C4-2B (cell line): ENCODE measurements at regions not wholly inside any gene's neighbourhood (a gene's known extent, or its start where the extent isn't known, plus 50 kb on each side); places are given as distances from the start of the nearest gene placed in this dataset.

ENCODE experiments used
- ZFX ChIP-seq: fragments of 450-650 bp; IDR thresholded peaks from 2 replicates; pipeline ENCODE4 v1.6.1; 2017
- TF ChIP-seq, protein P1 (sequence below): fragments of 450-650 bp; conservative IDR thresholded peaks from 2 replicates; pipeline ENCODE4 v1.5.1; 2017; ENCODE audit warnings: mild to moderate bottlenecking

DNA sequence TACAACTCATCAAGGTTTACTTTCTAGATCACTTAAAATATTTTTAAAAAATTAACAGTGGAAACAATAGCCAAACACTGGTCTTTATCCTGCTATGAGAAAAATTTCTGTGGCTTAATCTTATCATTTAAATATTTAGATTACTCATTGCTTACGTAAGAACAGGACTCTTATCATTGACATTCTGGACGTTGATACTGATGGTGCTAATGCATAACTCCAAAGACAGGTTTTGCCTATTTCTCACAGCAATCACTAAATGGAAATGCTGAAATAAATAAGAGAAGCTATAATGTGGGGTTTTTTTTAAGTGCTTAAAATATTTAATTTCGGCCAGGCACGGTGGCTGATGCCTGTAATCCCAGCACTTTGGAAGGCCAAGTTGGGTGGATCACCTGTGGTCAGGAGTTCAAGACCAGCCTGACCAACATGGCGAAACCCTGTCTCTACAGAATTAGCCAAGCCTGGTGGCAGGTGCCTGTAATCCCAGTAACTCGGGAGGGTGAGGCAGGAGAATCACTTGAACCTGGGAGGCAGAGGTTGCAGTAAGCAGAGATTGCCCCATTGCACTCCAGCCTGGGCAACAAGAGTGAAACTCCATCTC, 195.0 kb downstream of the HGF start:
- TF ChIP-seq ZFX = no peak
- TF ChIP-seq, protein P1, sequence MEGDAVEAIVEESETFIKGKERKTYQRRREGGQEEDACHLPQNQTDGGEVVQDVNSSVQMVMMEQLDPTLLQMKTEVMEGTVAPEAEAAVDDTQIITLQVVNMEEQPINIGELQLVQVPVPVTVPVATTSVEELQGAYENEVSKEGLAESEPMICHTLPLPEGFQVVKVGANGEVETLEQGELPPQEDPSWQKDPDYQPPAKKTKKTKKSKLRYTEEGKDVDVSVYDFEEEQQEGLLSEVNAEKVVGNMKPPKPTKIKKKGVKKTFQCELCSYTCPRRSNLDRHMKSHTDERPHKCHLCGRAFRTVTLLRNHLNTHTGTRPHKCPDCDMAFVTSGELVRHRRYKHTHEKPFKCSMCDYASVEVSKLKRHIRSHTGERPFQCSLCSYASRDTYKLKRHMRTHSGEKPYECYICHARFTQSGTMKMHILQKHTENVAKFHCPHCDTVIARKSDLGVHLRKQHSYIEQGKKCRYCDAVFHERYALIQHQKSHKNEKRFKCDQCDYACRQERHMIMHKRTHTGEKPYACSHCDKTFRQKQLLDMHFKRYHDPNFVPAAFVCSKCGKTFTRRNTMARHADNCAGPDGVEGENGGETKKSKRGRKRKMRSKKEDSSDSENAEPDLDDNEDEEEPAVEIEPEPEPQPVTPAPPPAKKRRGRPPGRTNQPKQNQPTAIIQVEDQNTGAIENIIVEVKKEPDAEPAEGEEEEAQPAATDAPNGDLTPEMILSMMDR = no peak
